ENCODE measurements at regions not wholly inside any gene's neighbourhood (a gene's known extent, or its start where the extent isn't known, plus 50 kb on each side); places are given as distances from the start of the nearest gene placed in this dataset.

DNA sequence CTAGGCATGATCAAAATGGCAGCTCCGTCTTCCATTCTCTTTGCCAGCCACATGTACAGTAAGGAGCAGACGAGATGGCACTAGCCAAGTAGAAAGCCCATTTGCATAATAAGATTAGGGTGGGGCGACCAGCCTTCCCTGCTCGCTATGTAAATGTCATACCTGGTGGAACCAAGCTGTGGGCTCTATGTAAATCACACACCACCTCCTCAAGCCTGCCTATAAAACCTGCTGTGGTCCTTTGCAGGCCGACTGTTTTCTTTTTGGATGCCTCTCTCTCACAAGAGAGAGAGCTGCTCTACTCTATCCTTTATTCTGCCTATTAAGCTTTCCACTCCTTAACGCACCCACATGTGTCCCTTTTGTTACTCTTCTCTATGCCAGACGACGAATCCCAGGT is 1472.7 kb downstream of the ARAP2 start:
- DNase-seq (ENCODE audit: low spot score): no peak
- Histone ChIP-seq H3K27ac (no peak overlapping the region), H3K4me3 (no peak overlapping the region)

DNA sequence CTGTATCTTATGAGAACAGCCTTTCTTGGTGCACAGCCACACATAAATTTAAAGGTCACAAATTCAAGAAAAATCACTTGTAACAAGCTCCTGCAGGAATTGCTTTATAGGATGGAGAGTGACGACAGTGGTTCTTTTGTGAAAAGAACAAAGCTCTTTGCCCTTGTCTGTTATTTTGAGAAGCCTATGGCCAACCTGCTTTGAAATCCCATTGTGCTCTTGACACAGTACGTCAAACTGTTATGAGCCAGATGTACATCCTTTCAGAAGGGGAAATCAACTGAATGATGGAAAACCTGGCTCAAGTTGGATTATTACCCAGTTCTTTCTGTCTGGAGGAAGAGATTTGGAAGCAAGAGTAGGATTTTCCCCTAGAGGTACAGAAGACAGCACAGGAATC is 1454.2 kb downstream of the ARAP2 start:
- no peak for DNase-seq (ENCODE audit: low spot score)
- no peak overlapping the region for H3K4me3 ChIP-seq
- TF ChIP-seq, protein P1, sequence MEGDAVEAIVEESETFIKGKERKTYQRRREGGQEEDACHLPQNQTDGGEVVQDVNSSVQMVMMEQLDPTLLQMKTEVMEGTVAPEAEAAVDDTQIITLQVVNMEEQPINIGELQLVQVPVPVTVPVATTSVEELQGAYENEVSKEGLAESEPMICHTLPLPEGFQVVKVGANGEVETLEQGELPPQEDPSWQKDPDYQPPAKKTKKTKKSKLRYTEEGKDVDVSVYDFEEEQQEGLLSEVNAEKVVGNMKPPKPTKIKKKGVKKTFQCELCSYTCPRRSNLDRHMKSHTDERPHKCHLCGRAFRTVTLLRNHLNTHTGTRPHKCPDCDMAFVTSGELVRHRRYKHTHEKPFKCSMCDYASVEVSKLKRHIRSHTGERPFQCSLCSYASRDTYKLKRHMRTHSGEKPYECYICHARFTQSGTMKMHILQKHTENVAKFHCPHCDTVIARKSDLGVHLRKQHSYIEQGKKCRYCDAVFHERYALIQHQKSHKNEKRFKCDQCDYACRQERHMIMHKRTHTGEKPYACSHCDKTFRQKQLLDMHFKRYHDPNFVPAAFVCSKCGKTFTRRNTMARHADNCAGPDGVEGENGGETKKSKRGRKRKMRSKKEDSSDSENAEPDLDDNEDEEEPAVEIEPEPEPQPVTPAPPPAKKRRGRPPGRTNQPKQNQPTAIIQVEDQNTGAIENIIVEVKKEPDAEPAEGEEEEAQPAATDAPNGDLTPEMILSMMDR (IDR thresholded peaks at IDR 0.05): no peak
- H3K27ac ChIP-seq: no peak overlapping the region

More for the DNA sequence above, 1472.7 kb downstream of the ARAP2 start:
- TF ChIP-seq, protein P1 (IDR thresholded peaks at IDR 0.05): no peak

DNA sequence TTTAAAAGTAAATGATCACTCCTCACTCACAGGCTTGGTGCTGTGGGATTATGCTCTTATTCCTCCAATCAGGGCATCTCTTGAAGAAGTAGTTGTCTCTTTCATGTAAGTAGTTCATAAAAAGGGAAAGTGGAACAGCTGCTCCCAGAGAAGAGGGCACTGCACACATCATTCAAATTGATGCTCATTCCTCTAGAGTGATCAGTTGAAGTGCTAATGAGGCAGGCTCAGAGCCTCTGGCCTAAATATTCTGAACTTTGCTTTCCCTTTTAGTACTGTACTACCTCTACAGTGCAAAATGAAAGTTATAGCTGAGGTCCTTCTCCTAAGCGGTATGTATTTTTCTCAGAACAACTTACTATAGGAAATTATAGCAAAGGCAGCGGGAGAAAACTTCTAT is 1453.1 kb downstream of the ARAP2 start:
- TF ChIP-seq, protein P1 (IDR thresholded peaks at IDR 0.05): no peak
- Histone ChIP-seq H3K27ac (no peak overlapping the region), H3K4me3 (no peak overlapping the region)
- no peak for DNase-seq (ENCODE audit: low spot score)

DNA sequence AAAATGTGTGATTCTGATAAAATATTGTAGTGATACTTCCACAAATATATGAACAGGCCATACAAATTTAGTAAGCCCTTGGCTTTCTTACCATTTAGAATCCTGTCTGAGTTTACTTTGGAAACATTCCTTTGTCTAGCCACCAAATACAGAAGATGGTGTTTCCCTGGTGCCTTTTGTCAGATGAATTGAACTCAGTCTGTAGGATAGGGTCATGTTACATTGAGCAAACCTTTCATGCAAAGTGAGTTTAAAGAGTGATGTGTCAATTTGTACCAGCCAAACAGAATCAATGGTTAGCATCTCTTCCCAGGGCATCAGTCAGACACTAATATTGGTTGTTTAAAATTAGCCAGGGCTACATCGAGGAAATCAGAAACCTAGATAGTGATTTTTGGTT is 1443.4 kb downstream of the ARAP2 start:
- Histone ChIP-seq H3K27ac (no peak overlapping the region), H3K4me3 (no peak overlapping the region)
- DNase-seq (ENCODE audit: low spot score): no peak
- TF ChIP-seq, protein P1 (IDR thresholded peaks at IDR 0.05): no peak

DNA sequence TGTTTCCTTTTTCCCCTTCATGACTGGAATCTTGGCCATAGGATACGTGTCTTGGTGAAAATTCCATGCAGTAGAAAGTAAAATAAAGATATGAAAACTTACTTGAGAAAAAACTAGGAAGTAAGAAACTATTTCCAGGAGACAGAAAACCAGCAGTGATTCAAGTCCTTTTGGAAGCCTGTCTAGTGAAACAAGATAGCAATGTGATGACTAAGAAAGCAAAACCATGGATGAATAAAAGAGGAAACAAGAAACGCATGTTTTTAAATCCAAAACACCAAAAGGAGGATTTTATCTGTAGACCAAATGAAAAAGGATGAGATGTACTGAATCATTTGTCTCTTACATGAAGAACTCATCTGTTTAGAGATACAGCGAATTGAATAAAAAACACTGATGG is 1430.0 kb downstream of the ARAP2 start:
- Histone ChIP-seq H3K4me3 (no peak overlapping the region), H3K27ac (no peak overlapping the region)
- DNase-seq (ENCODE audit: low spot score): no peak
- TF ChIP-seq, protein P1 (IDR thresholded peaks at IDR 0.05): no peak

DNA sequence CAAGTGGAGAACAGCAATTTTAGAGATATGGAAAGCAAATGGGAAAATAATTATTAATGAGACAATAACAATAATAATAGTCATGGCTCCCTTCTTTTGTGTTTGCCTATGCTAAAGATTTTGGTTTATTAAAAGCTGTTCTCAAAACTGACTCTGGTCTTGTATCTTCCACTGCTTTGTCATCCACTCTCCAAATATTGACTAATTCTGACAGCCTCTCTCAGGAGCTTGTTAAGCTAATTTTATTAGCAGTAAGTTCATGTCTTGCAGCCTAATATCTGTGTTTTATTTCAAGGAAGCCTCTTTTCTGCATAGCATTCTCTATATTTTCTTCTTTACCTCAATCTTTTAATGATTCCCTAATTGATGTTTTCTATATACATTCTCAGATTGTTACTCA is 1419.8 kb downstream of the ARAP2 start:
- DNase-seq (ENCODE audit: low spot score): no peak
- Histone ChIP-seq H3K4me3 (no peak overlapping the region), H3K27ac (no peak overlapping the region)
- TF ChIP-seq, protein P1 (IDR thresholded peaks at IDR 0.05): no peak

DNA sequence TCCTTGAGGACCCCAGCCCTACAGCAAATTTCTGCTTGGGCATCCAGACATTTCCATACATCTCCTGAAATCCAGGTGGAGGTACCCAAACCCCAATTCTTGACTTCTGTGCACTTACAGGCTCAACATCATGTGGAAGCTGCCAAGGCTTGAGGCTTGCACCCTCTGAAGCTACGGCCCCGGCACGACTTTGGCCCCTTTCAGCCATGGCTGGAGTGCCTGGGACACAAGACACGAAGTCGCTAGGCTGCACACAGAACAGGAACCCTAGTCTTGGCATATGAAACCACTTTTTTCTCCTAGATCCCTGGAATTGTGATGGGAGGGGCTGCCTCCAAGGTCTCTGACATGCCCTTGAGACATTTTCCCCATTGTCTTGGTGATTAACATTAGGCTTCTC is 1417.7 kb downstream of the ARAP2 start:
- no peak for DNase-seq (ENCODE audit: low spot score)
- no peak overlapping the region for H3K27ac ChIP-seq
- TF ChIP-seq, protein P1 (IDR thresholded peaks at IDR 0.05): no peak
- no peak overlapping the region for H3K4me3 ChIP-seq
